RWPE1 (cell line): ENCODE measurements at regions not wholly inside any gene's neighbourhood (a gene's known extent, or its start where the extent isn't known, plus 50 kb on each side); places are given as distances from the start of the nearest gene placed in this dataset.

Experiments
- CTCF ChIA-PET: fragments of 350-600 bp; sonication (Branson Sonifier 250); formaldehyde crosslinking; extraction: SDS; loops from one replicate; lab custom pipeline; 2021; lab: Yijun Ruan, JAX
- POLR2A ChIA-PET: fragments of 400-600 bp; formaldehyde crosslinking; extraction: SDS; loops from one replicate; lab custom pipeline; 2020; ENCODE audit warnings: antibody characterized with exemption; ENCODE audit not compliant: low non-redundant PET; lab: Yijun Ruan, JAX
- DNase-seq: peaks from one replicate; pipeline ENCODE4 v3.0.0; 2012; ENCODE audit warnings: low spot score
- H3K27ac ChIP-seq: fragments of 450-650 bp; 2 replicates; pipeline ENCODE4 v1.5.1; 2017
- CTCF ChIP-seq: fragments of 450-650 bp; conservative IDR thresholded peaks from 2 replicates; pipeline ENCODE4 v1.5.1; 2017; ENCODE audit warnings: low read depth, mild to moderate bottlenecking

GRCh38 chr12:92272061-92272964 lies 126.7 kb upstream of the BTG1 start:
- ChIA-PET POLR2A (no interaction called here), CTCF (interaction anchor here (0.5 kb wide), 1 partner anchor 985 kb away, joined by 3 read pairs; no protein-coding TSS in a partner anchor)
- H3K27ac ChIP-seq = peak overlapping the region; percentile 66
- DNase-seq = peak; percentile 36
- TF ChIP-seq CTCF = no peak

- peak overlapping the region; percentile 31; the same call in 1 of the 2 replicates for H3K27ac ChIP-seq
- ChIA-PET CTCF (interaction anchor here (0.5 kb wide), 1 partner anchor 984 kb away, joined by 3 read pairs; no protein-coding TSS in a partner anchor), POLR2A (no interaction called here)
- no peak for DNase-seq
- TF ChIP-seq CTCF = no peak
These were observed 125.7 kb upstream of the BTG1 start for GRCh38 chr12:92271341-92271740.

GRCh38 chr12:92270521-92270920 lies 124.9 kb upstream of the BTG1 start:
- DNase-seq = no peak
- H3K27ac ChIP-seq = no peak overlapping the region
- CTCF ChIA-PET = interaction anchor here (0.7 to 1.1 kb wide), 2 partner anchors 9 to 948 kb away, joined by 4 to 6 read pairs; no protein-coding TSS in a partner anchor
- POLR2A ChIA-PET = interaction anchor here (0.5 kb wide), 1 partner anchor 498 kb away, joined by 4 read pairs; no protein-coding TSS in a partner anchor
- TF ChIP-seq CTCF = no peak

GRCh38 chr12:92268946-92269345 lies 123.3 kb upstream of the BTG1 start:
- TF ChIP-seq CTCF = no peak
- DNase-seq = no peak
- POLR2A ChIA-PET = no interaction called here
- H3K27ac ChIP-seq = no peak overlapping the region
- CTCF ChIA-PET = no interaction called here

GRCh38 chr12:92261692-92262091 lies 116.0 kb upstream of the BTG1 start:
- no peak for DNase-seq
- no peak overlapping the region for H3K27ac ChIP-seq
- TF ChIP-seq CTCF = no peak
- ChIA-PET POLR2A (no interaction called here), CTCF (interaction anchor here (0.6 to 1.1 kb wide), 2 partner anchors 8 to 763 kb away, joined by 4 read pairs; no protein-coding TSS in a partner anchor)

GRCh38 chr12:92261071-92261470 lies 115.4 kb upstream of the BTG1 start:
- no peak for TF ChIP-seq CTCF
- H3K27ac ChIP-seq = no peak overlapping the region
- DNase-seq = no peak
- ChIA-PET POLR2A (no interaction called here), CTCF (interaction anchor here (1.1 kb wide), 1 partner anchor 9 kb away, joined by 4 read pairs; no protein-coding TSS in a partner anchor)
